MCF 10A (cell line): ENCODE measurements at regions not wholly inside any gene's neighbourhood (a gene's known extent, or its start where the extent isn't known, plus 50 kb on each side); places are given as distances from the start of the nearest gene placed in this dataset.

Source experiments
- BruUV-seq: library from RNA; stranded (reverse); fragments of 400-500 nt; replicated peaks from 2 replicates; lab custom pipeline; 2021; lab: Mats Ljungman, UMichigan
- CTCF ChIA-PET: fragments of 300-600 bp; sonication (Branson Sonifier 250); formaldehyde crosslinking; extraction: SDS; loops from one replicate; lab custom pipeline; 2021; ENCODE audit warnings: antibody characterized with exemption, inconsistent platforms; lab: Yijun Ruan, JAX
- POLR2A ChIA-PET: fragments of 300-600, 350-650 bp; sonication (Branson Sonifier 250); formaldehyde crosslinking; extraction: SDS; loops from one replicate; lab custom pipeline; 2020; ENCODE audit warnings: antibody characterized with exemption, inconsistent platforms; lab: Yijun Ruan, JAX
- DNase-seq: peaks from one replicate; pipeline ENCODE4 v3.0.0-alpha.2; 2018; ENCODE audit not compliant: unreplicated experiment
- H3K27ac Mint-ChIP-seq: one replicate; pipeline ENCODE4 v1.8.0; 2022; ENCODE audit warnings: mild to moderate bottlenecking, low read depth, mixed read lengths; ENCODE audit not compliant: unreplicated experiment
- H3K27me3 Mint-ChIP-seq: one replicate; pipeline ENCODE4 v1.8.0; 2022; ENCODE audit warnings: mixed read lengths; ENCODE audit not compliant: insufficient read depth, unreplicated experiment
- H3K36me3 Mint-ChIP-seq: one replicate; pipeline ENCODE4 v1.8.0; 2022; ENCODE audit warnings: mild to moderate bottlenecking, moderate library complexity, mixed read lengths; ENCODE audit not compliant: insufficient read depth, unreplicated experiment
- H3K4me1 Mint-ChIP-seq: one replicate; pipeline ENCODE4 v1.8.0; 2022; ENCODE audit warnings: mixed read lengths; ENCODE audit not compliant: insufficient read depth, unreplicated experiment
- H3K4me3 Mint-ChIP-seq: one replicate; pipeline ENCODE4 v1.8.0; 2022; ENCODE audit warnings: mild to moderate bottlenecking, moderate library complexity, mixed read lengths; ENCODE audit not compliant: unreplicated experiment
- H3K9me3 Mint-ChIP-seq: one replicate; pipeline ENCODE4 v1.8.0; 2022; ENCODE audit warnings: mixed read lengths; ENCODE audit not compliant: unreplicated experiment
- CTCF ChIP-seq: fragments of 200-600 bp; IDR thresholded peaks from one replicate; pipeline ENCODE4 v1.8.0; 2022; ENCODE audit warnings: antibody characterized with exemption, mild to moderate bottlenecking; ENCODE audit not compliant: unreplicated experiment
- intact Hi-C: fragments of 100-400 bp; cut with micrococcal nuclease; formaldehyde crosslinking; loops from 2 replicates; pipeline ENCODE4 v1.14.1; 2022

GRCh38 chr9:29701559-29701958 is 2128.3 kb upstream of the C9orf72 start:
- BruUV-seq = no TSS peak
- peaks cover 12% of the 10 kb centered on the region for H3K4me1 Mint-ChIP-seq
- intact Hi-C loops = no loop called here
- no peaks in the 10 kb centered on the region for H3K36me3 Mint-ChIP-seq
- H3K9me3 Mint-ChIP-seq = no peaks in the 10 kb centered on the region
- TF ChIP-seq CTCF = no peak
- CTCF ChIA-PET = interaction anchor here (0.6 kb wide), 1 partner anchor 538 kb away, joined by 4 read pairs; no protein-coding TSS in a partner anchor
- no peaks in the 10 kb centered on the region for H3K27me3 Mint-ChIP-seq
- peak; percentile 25 for DNase-seq
- H3K27ac Mint-ChIP-seq = peak overlapping the region; percentile 63
- POLR2A ChIA-PET = no interaction called here
- no peak overlapping the region for H3K4me3 Mint-ChIP-seq

- Mint-ChIP-seq H3K9me3 (no peaks in the 10 kb centered on the region), H3K27ac (peak overlapping the region; percentile 63)
Measured at GRCh38 chr9:29701971-29702370, 2128.7 kb upstream of the C9orf72 start.

GRCh38 chr9:29714860-29715259 is 2141.6 kb upstream of the C9orf72 start:
- Mint-ChIP-seq H3K4me3 (no peak overlapping the region), H3K36me3 (no peaks in the 10 kb centered on the region), H3K27ac (no peak overlapping the region), H3K27me3 (no peaks in the 10 kb centered on the region), H3K4me1 (peaks cover 6% of the 10 kb centered on the region), H3K9me3 (no peaks in the 10 kb centered on the region)
- ChIA-PET POLR2A (no interaction called here), CTCF (no interaction called here)
- TF ChIP-seq CTCF = no peak
- no TSS peak for BruUV-seq
- intact Hi-C loops = no loop called here
- no peak for DNase-seq

More at GRCh38 chr9:29701971-29702370, 2128.7 kb upstream of the C9orf72 start:
- intact Hi-C loops = no loop called here
- no peak for TF ChIP-seq CTCF
- Mint-ChIP-seq H3K36me3 (no peaks in the 10 kb centered on the region), H3K4me3 (no peak overlapping the region), H3K4me1 (peaks cover 12% of the 10 kb centered on the region), H3K27me3 (no peaks in the 10 kb centered on the region)
- ChIA-PET CTCF (interaction anchor here (0.6 kb wide), 1 partner anchor 539 kb away, joined by 4 read pairs; no protein-coding TSS in a partner anchor), POLR2A (no interaction called here)
- no TSS peak for BruUV-seq
- DNase-seq = no peak

- ChIA-PET CTCF (no interaction called here), POLR2A (no interaction called here)
- no peaks in the 10 kb centered on the region for H3K36me3 Mint-ChIP-seq
- BruUV-seq = no TSS peak
- no peak for TF ChIP-seq CTCF
- peaks cover 6% of the 10 kb centered on the region for H3K4me1 Mint-ChIP-seq
- H3K9me3 Mint-ChIP-seq = no peaks in the 10 kb centered on the region
- intact Hi-C loops = no loop called here
- H3K4me3 Mint-ChIP-seq = no peak overlapping the region
- no peaks in the 10 kb centered on the region for H3K27me3 Mint-ChIP-seq
- no peak for DNase-seq
- H3K27ac Mint-ChIP-seq = no peak overlapping the region
Measured at GRCh38 chr9:29717631-29718030, 2144.3 kb upstream of the C9orf72 start.
